NCI-H2196 (cell line): ENCODE measurements at regions not wholly inside any gene's neighbourhood (a gene's known extent, or its start where the extent isn't known, plus 50 kb on each side); places are given as distances from the start of the nearest gene placed in this dataset.
"Not testable (repeated sequence)": the region's sequence is repeated elsewhere in the genome, so short reads cannot be mapped to it uniquely, and the experiment has no call there.

Source experiments
- DNase-seq: peaks from one replicate; lab custom pipeline; 2025; ENCODE audit not compliant: unreplicated experiment; lab: John Stamatoyannopoulos, UW

- DNase-seq = no peak
These were observed 108.9 kb upstream of the KLF13 start for GRCh38 chr15:31217566-31218270.

- no peak for DNase-seq
These were observed 107.4 kb upstream of the KLF13 start for GRCh38 chr15:31219221-31219620.

GRCh38 chr15:31221936-31222515, 104.6 kb upstream of the KLF13 start:
- no peak for DNase-seq

GRCh38 chr15:31222773-31223341, 103.8 kb upstream of the KLF13 start:
- no peak for DNase-seq

DNA sequence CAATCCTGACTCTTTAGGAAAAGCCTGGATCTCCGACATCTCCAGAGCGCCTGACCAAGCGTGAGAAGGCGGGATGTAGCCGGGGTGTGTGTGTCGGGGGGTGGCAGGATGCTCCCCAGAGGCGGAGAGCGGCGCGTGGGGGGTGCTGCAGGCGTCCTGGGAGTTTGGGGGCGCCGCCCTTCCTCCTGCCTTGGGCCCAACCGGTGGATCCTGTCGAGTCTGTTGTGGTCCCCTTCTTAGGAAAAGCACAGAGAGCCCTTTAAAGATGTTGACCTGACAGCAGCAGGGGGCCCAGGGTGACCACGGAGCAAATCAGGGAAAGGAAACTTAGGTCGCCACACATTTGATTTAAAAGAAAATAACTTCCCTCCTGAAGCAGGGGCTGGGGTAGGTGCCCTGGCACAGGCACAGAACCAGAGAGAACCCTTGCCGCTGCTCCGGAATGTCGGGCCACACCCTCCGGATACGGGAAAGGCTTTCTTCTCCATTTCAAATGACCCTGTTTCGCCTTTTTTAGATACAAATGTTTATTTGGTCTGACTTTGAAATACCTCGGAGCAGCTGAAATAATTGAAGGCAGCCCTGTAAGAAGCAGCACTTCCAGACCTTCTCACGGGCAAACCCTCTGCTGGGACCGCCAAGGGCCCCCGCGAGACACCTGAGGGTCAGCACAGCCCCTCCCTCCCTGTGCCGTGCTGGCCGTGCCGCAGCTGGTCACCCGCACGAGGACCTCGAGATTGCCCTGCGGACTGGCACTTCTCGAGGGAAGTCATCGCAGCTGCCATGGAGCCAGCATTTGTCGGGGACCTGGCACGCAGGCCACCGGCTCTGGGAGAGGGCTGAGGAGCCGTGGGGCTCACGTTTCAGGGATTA, 102.9 kb upstream of the KLF13 start:
- DNase-seq = no peak

DNA sequence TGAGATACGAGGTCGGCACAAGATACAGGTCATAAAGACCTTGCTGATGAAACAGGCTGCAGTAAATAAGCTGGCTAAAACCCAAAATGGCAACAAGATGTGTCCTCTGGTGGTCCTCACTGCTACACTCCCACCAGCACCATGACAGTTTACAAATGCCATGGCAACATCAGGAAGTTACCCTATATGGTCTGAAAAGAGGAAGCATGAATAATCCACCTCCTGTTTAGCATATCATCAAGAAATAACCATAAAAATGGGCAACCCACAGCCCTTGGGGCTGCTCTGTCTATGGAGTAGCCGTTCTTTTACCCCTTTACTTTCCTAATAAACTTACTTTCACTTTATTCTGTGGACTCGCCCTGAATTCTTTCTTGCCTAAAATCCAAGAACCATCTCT, 102.0 kb upstream of the KLF13 start:
- not testable (repeated sequence) for DNase-seq

DNA sequence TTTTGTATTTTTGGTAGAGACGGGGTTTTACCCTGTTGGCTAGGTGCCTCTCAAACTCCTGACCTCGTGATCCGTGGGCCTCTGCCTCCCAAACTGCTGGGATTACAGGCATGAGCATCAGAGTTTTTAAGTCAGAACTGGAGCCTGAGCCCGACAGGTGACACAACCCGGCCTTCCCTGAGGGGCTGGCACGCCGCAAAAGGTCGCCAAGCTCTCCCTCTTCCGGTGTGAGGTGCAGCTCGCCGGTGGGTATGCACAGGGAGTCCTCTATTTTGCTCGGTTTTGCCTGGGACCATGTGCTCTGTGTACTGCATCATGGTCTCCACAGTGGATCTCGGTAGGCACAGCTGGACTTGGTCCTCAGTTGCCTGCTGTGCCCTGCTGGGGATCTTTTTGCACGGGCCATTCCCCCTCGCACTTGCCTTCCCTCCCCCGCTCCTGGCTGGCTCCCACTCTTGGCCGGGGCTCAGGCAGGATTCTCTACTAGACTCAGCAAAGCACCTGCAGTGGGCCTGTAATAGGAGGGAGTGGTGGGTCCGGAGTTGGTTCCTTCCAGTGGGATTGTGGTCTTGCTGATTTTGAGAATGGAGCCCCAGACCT, 101.2 kb upstream of the KLF13 start:
- DNase-seq = no peak

DNA sequence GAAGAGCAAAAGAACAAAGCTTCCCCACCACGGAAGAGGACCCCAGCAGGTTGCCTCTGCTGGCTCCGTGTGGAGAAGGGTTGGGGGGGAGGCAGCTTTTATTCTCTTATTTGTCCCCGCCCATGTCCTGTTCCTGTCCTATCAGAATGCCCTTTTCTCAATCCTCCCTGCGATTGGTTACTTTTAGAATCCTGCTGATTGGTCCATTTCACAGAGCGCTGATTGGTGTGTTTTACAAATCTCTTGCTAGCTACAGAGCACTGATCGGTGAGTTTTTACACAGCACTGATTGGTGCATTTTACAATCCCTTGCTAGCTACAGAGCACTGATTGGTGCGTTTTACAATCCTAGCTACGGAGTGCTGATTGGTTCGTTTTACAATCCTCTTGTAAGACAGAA, 100.6 kb upstream of the KLF13 start:
- DNase-seq = no peak

DNA sequence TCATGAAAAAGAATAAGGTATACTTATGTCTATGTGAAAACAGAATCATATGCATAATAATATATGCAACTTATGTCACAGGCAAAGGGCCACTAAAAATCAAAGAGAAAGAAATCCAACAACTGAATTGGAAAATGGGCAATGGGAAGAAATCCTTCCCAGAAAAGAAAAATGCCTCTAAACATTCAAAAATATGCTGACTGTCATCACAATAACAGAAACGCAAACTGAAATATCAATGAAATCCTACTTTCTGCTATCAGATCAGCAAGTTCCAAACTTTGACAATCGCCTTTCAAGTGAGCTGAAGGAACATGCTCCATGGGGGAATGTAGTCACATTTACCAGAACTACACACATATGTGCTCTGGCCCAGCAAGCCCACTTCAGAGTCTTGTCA, 99.4 kb upstream of the KLF13 start:
- DNase-seq = no peak

DNA sequence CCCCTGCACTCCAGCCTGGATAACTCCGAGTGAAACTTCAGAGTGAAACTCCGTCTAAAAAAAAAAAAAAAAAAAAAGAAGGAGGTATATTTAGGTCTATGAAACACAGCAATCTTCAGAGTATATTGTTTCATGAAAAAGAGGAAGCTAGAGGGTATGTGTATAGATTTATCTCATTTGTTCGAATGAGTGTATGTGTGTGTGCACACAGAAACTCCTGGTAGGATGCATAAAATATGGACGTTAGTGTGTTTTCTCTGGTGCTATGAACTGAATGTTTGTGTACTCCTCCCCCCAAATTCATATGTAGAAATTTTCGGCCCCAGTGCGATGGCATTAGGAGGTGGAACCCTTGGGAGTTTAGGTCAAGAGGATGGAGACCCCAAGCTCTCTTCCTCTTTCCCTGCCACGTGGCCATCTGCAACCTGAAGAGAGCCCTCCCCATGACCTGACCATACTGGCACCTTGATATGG, 98.6 kb upstream of the KLF13 start:
- DNase-seq = no peak

DNA sequence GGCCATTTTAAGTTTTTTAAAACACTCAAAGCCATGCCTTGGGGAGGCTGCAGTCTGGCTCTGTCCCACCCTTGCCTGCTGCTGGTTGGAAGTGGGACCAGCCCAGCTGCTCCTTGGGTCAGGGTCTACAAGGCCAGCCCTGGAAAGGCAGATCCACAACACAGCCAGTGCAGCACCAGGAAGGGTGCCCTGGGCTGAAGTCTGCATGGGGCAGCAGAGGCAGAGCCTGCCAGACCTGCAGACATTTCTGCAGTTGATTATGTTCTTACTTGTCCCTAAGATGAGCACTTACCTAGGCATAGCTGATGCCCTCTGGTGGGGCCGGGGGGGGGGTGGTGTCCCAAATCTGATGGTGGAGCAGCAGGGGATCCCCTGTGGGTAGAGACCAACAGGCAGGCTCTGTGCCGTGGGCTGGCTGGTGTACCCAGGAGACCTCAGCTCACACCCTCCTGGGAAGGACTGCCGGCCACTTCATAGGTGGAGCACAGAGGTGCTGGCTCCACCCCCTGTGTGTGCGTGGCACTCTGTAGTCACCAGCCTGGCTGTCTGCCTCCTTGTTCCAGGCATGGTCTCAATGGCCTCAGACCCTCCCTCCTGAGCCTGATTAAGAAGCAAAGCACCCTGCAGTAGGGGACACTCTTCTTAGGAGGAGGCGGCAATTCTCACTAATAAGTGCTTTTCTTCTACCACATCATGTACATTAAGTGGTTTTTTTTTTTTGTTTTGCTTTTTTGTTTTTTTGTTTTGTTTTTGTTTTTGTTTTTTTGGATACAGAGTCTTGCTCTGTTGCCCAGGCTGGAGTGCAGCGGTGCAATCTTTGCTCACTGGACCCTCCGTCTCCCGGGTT, 97.4 kb upstream of the KLF13 start:
- DNase-seq = peak; percentile 2

- DNase-seq = no peak
These were observed 95.8 kb upstream of the KLF13 start for GRCh38 chr15:31230630-31231485.

- no peak for DNase-seq
These were observed 91.8 kb upstream of the KLF13 start for GRCh38 chr15:31234815-31235214.

GRCh38 chr15:31235311-31236183, 91.1 kb upstream of the KLF13 start:
- peak; percentile 59 for DNase-seq

- DNase-seq = peak; percentile 48
These were observed 90.2 kb upstream of the KLF13 start for GRCh38 chr15:31236184-31237042.

- DNase-seq = no peak
These were observed 89.7 kb upstream of the KLF13 start for GRCh38 chr15:31237043-31237324.

- no peak for DNase-seq
These were observed 87.7 kb upstream of the KLF13 start for GRCh38 chr15:31238906-31239305.

- DNase-seq = no peak
These were observed 87.2 kb upstream of the KLF13 start for GRCh38 chr15:31239409-31239808.
